ENCODE measurements at regions not wholly inside any gene's neighbourhood (a gene's known extent, or its start where the extent isn't known, plus 50 kb on each side); places are given as distances from the start of the nearest gene placed in this dataset.

- TF ChIP-seq CTCF (IDR thresholded peaks at IDR 0.05; ENCODE audit: borderline replicate concordance, insufficient read depth, low read depth, low read length): no peak
- H3K4me3 ChIP-seq (ENCODE audit: low read depth, low read length): no peak overlapping the region
These were observed 266.8 kb upstream of the PUDP start for GRCh38 chrX:7414753-7415152.

- no peak for TF ChIP-seq CTCF (IDR thresholded peaks at IDR 0.05; ENCODE audit: borderline replicate concordance, insufficient read depth, low read depth, low read length)
- H3K4me3 ChIP-seq (ENCODE audit: low read depth, low read length): no peak overlapping the region
These were observed 264.9 kb upstream of the PUDP start for GRCh38 chrX:7412840-7413239.

- no peak overlapping the region for H3K4me3 ChIP-seq (ENCODE audit: low read depth, low read length)
- TF ChIP-seq CTCF (IDR thresholded peaks at IDR 0.05; ENCODE audit: borderline replicate concordance, insufficient read depth, low read depth, low read length): no peak
These were observed 261.9 kb upstream of the PUDP start for GRCh38 chrX:7409866-7410265.

- H3K4me3 ChIP-seq (ENCODE audit: low read depth, low read length): no peak overlapping the region
- TF ChIP-seq CTCF (IDR thresholded peaks at IDR 0.05; ENCODE audit: borderline replicate concordance, insufficient read depth, low read depth, low read length): no peak
These were observed 251.4 kb upstream of the PUDP start for GRCh38 chrX:7399373-7399772.

- no peak for TF ChIP-seq CTCF (IDR thresholded peaks at IDR 0.05; ENCODE audit: borderline replicate concordance, insufficient read depth, low read depth, low read length)
- H3K4me3 ChIP-seq (ENCODE audit: low read depth, low read length): no peak overlapping the region
These were observed 242.5 kb upstream of the PUDP start for GRCh38 chrX:7390441-7390840.

GRCh38 chrX:7389576-7389975 lies 241.6 kb upstream of the PUDP start:
- TF ChIP-seq CTCF (IDR thresholded peaks at IDR 0.05; ENCODE audit: borderline replicate concordance, insufficient read depth, low read depth, low read length): no peak
- no peak overlapping the region for H3K4me3 ChIP-seq (ENCODE audit: low read depth, low read length)

GRCh38 chrX:7385131-7385530 lies 237.2 kb upstream of the PUDP start:
- TF ChIP-seq CTCF (IDR thresholded peaks at IDR 0.05; ENCODE audit: borderline replicate concordance, insufficient read depth, low read depth, low read length): no peak
- no peak overlapping the region for H3K4me3 ChIP-seq (ENCODE audit: low read depth, low read length)

Data from GM12875 (cell line).